ENCODE measurements at regions not wholly inside any gene's neighbourhood (a gene's known extent, or its start where the extent isn't known, plus 50 kb on each side); places are given as distances from the start of the nearest gene placed in this dataset.
A peak's percentile ranks its signal among the peaks of the same experiment; 100 is the strongest.

GRCh38 chr1:243939167-243939848, 89.3 kb upstream of the AKT3 start:
- no peaks in the 10 kb centered on the region for H3K36me3 ChIP-seq
- no peak overlapping the region for H3K4me3 ChIP-seq
- H3K27ac ChIP-seq = no peak overlapping the region
- no peaks in the 10 kb centered on the region for H3K27me3 ChIP-seq
- intact Hi-C loops (cut with DNase I) = no loop called here
- H3K4me1 ChIP-seq = no peaks in the 10 kb centered on the region
- TF ChIP-seq POLR2A (IDR thresholded peaks at IDR 0.05) = no peak
- DNase-seq = no peak
- no peak for ATAC-seq
- WGBS (ENCODE audit: insufficient coverage, low coverage, low lambda C conversion rate, missing lambda C conversion rate) = 39% methylated on average over 3 of the region's 3 CpGs
- no peaks in the 10 kb centered on the region for H3K9me3 ChIP-seq

- H3K9me3 ChIP-seq = no peaks in the 10 kb centered on the region
- no peak overlapping the region for H3K27ac ChIP-seq
- DNase-seq (no peak), ATAC-seq (no peak)
- intact Hi-C loops (cut with DNase I) = no loop called here
- TF ChIP-seq CTCF (IDR thresholded peaks at IDR 0.05) (no peak), POLR2A (IDR thresholded peaks at IDR 0.05) (no peak)
- H3K4me3 ChIP-seq = no peak overlapping the region
- no peaks in the 10 kb centered on the region for H3K27me3 ChIP-seq
- H3K36me3 ChIP-seq = no peaks in the 10 kb centered on the region
- no peaks in the 10 kb centered on the region for H3K4me1 ChIP-seq
- 57% methylated on average over 3 of the region's 3 CpGs for WGBS (ENCODE audit: insufficient coverage, low coverage, low lambda C conversion rate, missing lambda C conversion rate)
Observed at GRCh38 chr1:243938208-243938607, 88.2 kb upstream of the AKT3 start.

- Histone ChIP-seq H3K4me3 (no peak overlapping the region), H3K4me1 (no peaks in the 10 kb centered on the region), H3K27ac (no peak overlapping the region), H3K36me3 (no peaks in the 10 kb centered on the region), H3K27me3 (no peaks in the 10 kb centered on the region), H3K9me3 (no peaks in the 10 kb centered on the region)
- TF ChIP-seq POLR2A (IDR thresholded peaks at IDR 0.05) = no peak
- no peak for TF ChIP-seq CTCF (IDR thresholded peaks at IDR 0.05)
- intact Hi-C loops (cut with DNase I) = no loop called here
- no peak for DNase-seq
- WGBS (ENCODE audit: insufficient coverage, low coverage, low lambda C conversion rate, missing lambda C conversion rate) = 83% methylated on average over 4 of the region's 4 CpGs
- no peak for ATAC-seq
Observed at GRCh38 chr1:243933495-243933894, 83.5 kb upstream of the AKT3 start.

- DNase-seq = no peak
- 68% methylated on average over 4 of the region's 4 CpGs for WGBS (ENCODE audit: insufficient coverage, low coverage, low lambda C conversion rate, missing lambda C conversion rate)
- Histone ChIP-seq H3K4me3 (no peak overlapping the region), H3K36me3 (no peaks in the 10 kb centered on the region), H3K9me3 (no peaks in the 10 kb centered on the region), H3K4me1 (no peaks in the 10 kb centered on the region), H3K27me3 (no peaks in the 10 kb centered on the region), H3K27ac (no peak overlapping the region)
- TF ChIP-seq CTCF (IDR thresholded peaks at IDR 0.05) (no peak), POLR2A (IDR thresholded peaks at IDR 0.05) (no peak)
- ATAC-seq = no peak
- intact Hi-C loops (cut with DNase I) = no loop called here
Observed at GRCh38 chr1:243931957-243932356, 81.9 kb upstream of the AKT3 start.

- no peak for DNase-seq
- WGBS (ENCODE audit: insufficient coverage, low coverage, low lambda C conversion rate, missing lambda C conversion rate) = 15% methylated on average over 17 of the region's 24 CpGs
- intact Hi-C loops (cut with DNase I) = no loop called here
Observed at GRCh38 chr1:243930822-243931671, 81.0 kb upstream of the AKT3 start.

More at GRCh38 chr1:243930822-243931671, 81.0 kb upstream of the AKT3 start:
- ATAC-seq = peak in 1 of 4 donors; percentile 38
- Histone ChIP-seq H3K27ac (no peak overlapping the region), H3K27me3 (no peaks in the 10 kb centered on the region), H3K36me3 (no peaks in the 10 kb centered on the region), H3K4me1 (no peaks in the 10 kb centered on the region), H3K9me3 (no peaks in the 10 kb centered on the region), H3K4me3 (no peak overlapping the region)
- TF ChIP-seq POLR2A (IDR thresholded peaks at IDR 0.05) = no peak
- TF ChIP-seq CTCF (IDR thresholded peaks at IDR 0.05) = no peak
